ENCODE measurements at regions not wholly inside any gene's neighbourhood (a gene's known extent, or its start where the extent isn't known, plus 50 kb on each side); places are given as distances from the start of the nearest gene placed in this dataset.
A peak's percentile ranks its signal among the peaks of the same experiment; 100 is the strongest.

GRCh38 chr1:93013145-93014065 is 52.1 kb upstream of the DIPK1A start:
- H3K9me3 ChIP-seq = no peaks in the 10 kb centered on the region
- H3K4me1 ChIP-seq = peaks cover 18% of the 10 kb centered on the region
- no peak overlapping the region for H3K27ac ChIP-seq
- no peaks in the 10 kb centered on the region for H3K27me3 ChIP-seq
- TF ChIP-seq Cebpa-rat (IDR thresholded peaks at IDR 0.05) = no peak
- H4K20me1 ChIP-seq = no peaks in the 10 kb centered on the region
- no peaks in the 10 kb centered on the region for H3K36me3 ChIP-seq
- H3K9ac ChIP-seq = no peak overlapping the region
- no peak overlapping the region for H3K4me3 ChIP-seq
- H3K4me2 ChIP-seq = no peak overlapping the region

- peaks cover 18% of the 10 kb centered on the region for H3K4me1 ChIP-seq
- no peaks in the 10 kb centered on the region for H3K27me3 ChIP-seq
- H4K20me1 ChIP-seq = no peaks in the 10 kb centered on the region
- H3K36me3 ChIP-seq = no peaks in the 10 kb centered on the region
- H3K4me3 ChIP-seq = no peak overlapping the region
- H3K9me3 ChIP-seq = no peaks in the 10 kb centered on the region
- TF ChIP-seq Cebpa-rat (IDR thresholded peaks at IDR 0.05) = no peak
- no peak overlapping the region for H3K4me2 ChIP-seq
- H3K27ac ChIP-seq = no peak overlapping the region
- no peak overlapping the region for H3K9ac ChIP-seq
These were observed 52.9 kb upstream of the DIPK1A start for GRCh38 chr1:93014168-93014567.

- Histone ChIP-seq H4K20me1 (no peaks in the 10 kb centered on the region), H3K4me2 (0 out of 2 replicates have a peak overlapping the region, but pooled peaks have one; percentile 9), H3K27ac (no peak overlapping the region), H3K4me1 (peaks cover 18% of the 10 kb centered on the region), H3K9ac (no peak overlapping the region), H3K9me3 (no peaks in the 10 kb centered on the region), H3K4me3 (no peak overlapping the region), H3K27me3 (no peaks in the 10 kb centered on the region), H3K36me3 (no peaks in the 10 kb centered on the region)
- TF ChIP-seq Cebpa-rat (IDR thresholded peaks at IDR 0.05) = no peak
These were observed 54.3 kb upstream of the DIPK1A start for GRCh38 chr1:93015590-93015989.

GRCh38 chr1:93016171-93016570 is 54.9 kb upstream of the DIPK1A start:
- Histone ChIP-seq H3K27me3 (no peaks in the 10 kb centered on the region), H3K4me2 (no peak overlapping the region), H4K20me1 (no peaks in the 10 kb centered on the region), H3K27ac (no peak overlapping the region), H3K4me1 (peaks cover 18% of the 10 kb centered on the region), H3K9me3 (no peaks in the 10 kb centered on the region), H3K4me3 (no peak overlapping the region), H3K36me3 (no peaks in the 10 kb centered on the region), H3K9ac (no peak overlapping the region)
- TF ChIP-seq Cebpa-rat (IDR thresholded peaks at IDR 0.05) = no peak

- Histone ChIP-seq H3K4me2 (0 out of 2 replicates have a peak overlapping the region, but pooled peaks have one; percentile 4), H3K36me3 (no peaks in the 10 kb centered on the region), H3K9ac (no peak overlapping the region), H3K4me1 (peaks cover 17% of the 10 kb centered on the region), H4K20me1 (no peaks in the 10 kb centered on the region), H3K27ac (no peak overlapping the region), H3K4me3 (no peak overlapping the region), H3K9me3 (no peaks in the 10 kb centered on the region), H3K27me3 (no peaks in the 10 kb centered on the region)
- TF ChIP-seq Cebpa-rat (IDR thresholded peaks at IDR 0.05) = no peak
These were observed 57.4 kb upstream of the MTF2 start for GRCh38 chr1:93021539-93022134.

GRCh38 chr1:93022580-93022979 is 56.5 kb upstream of the MTF2 start:
- H4K20me1 ChIP-seq = no peaks in the 10 kb centered on the region
- peaks cover 19% of the 10 kb centered on the region for H3K4me1 ChIP-seq
- 0 out of 2 replicates have a peak overlapping the region, but pooled peaks have one; percentile 4 for H3K4me2 ChIP-seq
- no peak for TF ChIP-seq Cebpa-rat (IDR thresholded peaks at IDR 0.05)
- 0 out of 2 replicates have a peak, but pooled peaks cover 2% of the 10 kb centered on the region for H3K9me3 ChIP-seq
- H3K4me3 ChIP-seq = no peak overlapping the region
- H3K27ac ChIP-seq = no peak overlapping the region
- no peaks in the 10 kb centered on the region for H3K27me3 ChIP-seq
- H3K9ac ChIP-seq = no peak overlapping the region
- H3K36me3 ChIP-seq = no peaks in the 10 kb centered on the region

- H3K27ac ChIP-seq = no peak overlapping the region
- 0 out of 2 replicates have a peak overlapping the region, but pooled peaks have one; percentile 17 for H3K4me2 ChIP-seq
- no peaks in the 10 kb centered on the region for H3K36me3 ChIP-seq
- no peak overlapping the region for H3K9ac ChIP-seq
- H3K27me3 ChIP-seq = no peaks in the 10 kb centered on the region
- H3K4me1 ChIP-seq = peaks cover 26% of the 10 kb centered on the region
- no peaks in the 10 kb centered on the region for H4K20me1 ChIP-seq
- H3K9me3 ChIP-seq = 0 out of 2 replicates have a peak, but pooled peaks cover 4% of the 10 kb centered on the region
- no peak overlapping the region for H3K4me3 ChIP-seq
- TF ChIP-seq Cebpa-rat (IDR thresholded peaks at IDR 0.05) = no peak
These were observed 55.8 kb upstream of the MTF2 start for GRCh38 chr1:93023281-93023680.

GRCh38 chr1:93025572-93025971 is 53.5 kb upstream of the MTF2 start:
- H3K4me3 ChIP-seq = no peak overlapping the region
- peaks cover 48% of the 10 kb centered on the region for H3K4me1 ChIP-seq
- 0 out of 2 replicates have a peak, but pooled peaks cover 4% of the 10 kb centered on the region for H3K9me3 ChIP-seq
- H4K20me1 ChIP-seq = no peaks in the 10 kb centered on the region
- no peak overlapping the region for H3K4me2 ChIP-seq
- TF ChIP-seq Cebpa-rat (IDR thresholded peaks at IDR 0.05) = no peak
- H3K27me3 ChIP-seq = no peaks in the 10 kb centered on the region
- H3K27ac ChIP-seq = no peak overlapping the region
- H3K36me3 ChIP-seq = no peaks in the 10 kb centered on the region
- H3K9ac ChIP-seq = no peak overlapping the region

- peak overlapping the region; percentile 21; the same call in 1 of the 2 replicates for H3K4me2 ChIP-seq
These were observed 50.5 kb upstream of the MTF2 start for GRCh38 chr1:93028542-93028941.

More at GRCh38 chr1:93028542-93028941, 50.5 kb upstream of the MTF2 start:
- H3K9me3 ChIP-seq = 0 out of 2 replicates have a peak, but pooled peaks cover 4% of the 10 kb centered on the region
- no peak overlapping the region for H3K4me3 ChIP-seq
- no peak overlapping the region for H3K27ac ChIP-seq
- H3K4me1 ChIP-seq = peaks cover 66% of the 10 kb centered on the region
- no peak overlapping the region for H3K9ac ChIP-seq
- H3K36me3 ChIP-seq = no peaks in the 10 kb centered on the region
- H4K20me1 ChIP-seq = no peaks in the 10 kb centered on the region
- no peaks in the 10 kb centered on the region for H3K27me3 ChIP-seq
- no peak for TF ChIP-seq Cebpa-rat (IDR thresholded peaks at IDR 0.05)

Measured in BLaER1 (cell line).